HUES64 (cell line): ENCODE measurements at regions not wholly inside any gene's neighbourhood (a gene's known extent, or its start where the extent isn't known, plus 50 kb on each side); places are given as distances from the start of the nearest gene placed in this dataset.

Experiments
- H3K27ac ChIP-seq: 2 replicates; pipeline ENCODE4 v1.7.0; 2013; ENCODE audit warnings: low read depth, low read length, inconsistent platforms
- H3K27me3 ChIP-seq: 2 replicates; pipeline ENCODE4 v1.6.1; 2013; ENCODE audit warnings: mild to moderate bottlenecking, low read length; ENCODE audit not compliant: insufficient read depth
- H3K36me3 ChIP-seq: 2 replicates; pipeline ENCODE4 v1.6.1; 2013; ENCODE audit warnings: mild to moderate bottlenecking, low read length; ENCODE audit not compliant: insufficient read depth
- H3K4me1 ChIP-seq: 2 replicates; pipeline ENCODE4 v1.6.1; 2013; ENCODE audit warnings: mild to moderate bottlenecking, low read length, moderate library complexity; ENCODE audit not compliant: insufficient read depth
- H3K4me3 ChIP-seq: 2 replicates; pipeline ENCODE4 v1.5.1; 2013; ENCODE audit warnings: mild to moderate bottlenecking, low read length, moderate library complexity
- H3K9ac ChIP-seq: 2 replicates; pipeline ENCODE4 v1.6.1; 2013; ENCODE audit warnings: mild to moderate bottlenecking, low read depth, low read length
- H3K9me3 ChIP-seq: 2 replicates; pipeline ENCODE4 v1.6.1; 2013; ENCODE audit warnings: low read depth, low read length; ENCODE audit not compliant: insufficient read depth
- WGBS: fragments of 150-250, 120-280 bp; methylation state at CpG from one replicate; pipeline ENCODE4 v1.1.7; 2013; ENCODE audit warnings: missing lambda C conversion rate; 5-methylcytosine and 5-hydroxymethylcytosine counted together

DNA sequence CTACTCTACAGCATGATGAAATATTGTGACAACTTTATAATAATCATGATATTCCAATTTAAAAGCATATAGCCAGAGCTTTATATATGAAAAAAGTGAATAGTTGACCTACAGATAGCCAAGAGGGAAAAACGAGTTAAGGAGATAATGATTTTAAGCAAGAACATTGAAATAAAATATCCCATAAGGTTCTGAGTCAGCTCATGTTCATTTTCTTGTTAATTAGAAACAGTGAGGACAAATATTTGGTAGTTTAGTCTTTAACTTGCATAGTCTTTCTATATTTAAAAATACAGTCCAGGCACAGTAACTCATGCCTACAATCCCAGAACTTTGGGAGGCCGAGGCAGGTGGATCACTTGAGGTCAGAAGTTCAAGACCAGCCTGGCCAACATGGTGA is 55.8 kb upstream of the CDH6 start:
- H3K9ac ChIP-seq, result no peak overlapping the region
- no peaks in the 10 kb centered on the region for H3K9me3 ChIP-seq
- H3K4me1 ChIP-seq, result no peaks in the 10 kb centered on the region
- 88% methylated on average over 2 of the region's 2 CpGs for WGBS
- H3K27me3 ChIP-seq, result no peaks in the 10 kb centered on the region
- H3K36me3 ChIP-seq, result no peaks in the 10 kb centered on the region
- H3K4me3 ChIP-seq, result no peak overlapping the region
- no peak overlapping the region for H3K27ac ChIP-seq

DNA sequence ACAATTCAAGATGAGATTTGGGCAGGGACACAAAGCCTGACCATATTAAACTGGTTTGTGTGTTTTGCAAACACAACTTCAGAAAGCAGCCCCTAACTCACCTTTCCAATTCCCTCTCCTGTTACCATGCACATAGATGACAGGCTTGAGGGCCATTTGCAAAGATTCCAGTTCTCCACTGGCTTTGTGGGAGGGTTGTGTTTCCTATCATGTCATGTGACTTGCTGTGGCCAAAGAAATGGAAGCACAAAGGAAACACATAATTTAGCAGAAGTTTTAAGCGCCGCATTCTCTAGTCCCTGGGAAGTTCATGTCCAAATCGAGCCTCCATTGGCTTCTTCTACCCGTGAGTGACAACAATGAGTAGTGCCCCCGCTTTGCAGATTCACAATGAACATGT is 57.9 kb upstream of the CDH6 start:
- Histone ChIP-seq H3K9ac (no peak overlapping the region), H3K4me3 (no peak overlapping the region), H3K4me1 (no peaks in the 10 kb centered on the region), H3K9me3 (no peaks in the 10 kb centered on the region), H3K27ac (no peak overlapping the region), H3K27me3 (no peaks in the 10 kb centered on the region), H3K36me3 (no peaks in the 10 kb centered on the region)
- 96% methylated on average over 5 of the region's 5 CpGs for WGBS

DNA sequence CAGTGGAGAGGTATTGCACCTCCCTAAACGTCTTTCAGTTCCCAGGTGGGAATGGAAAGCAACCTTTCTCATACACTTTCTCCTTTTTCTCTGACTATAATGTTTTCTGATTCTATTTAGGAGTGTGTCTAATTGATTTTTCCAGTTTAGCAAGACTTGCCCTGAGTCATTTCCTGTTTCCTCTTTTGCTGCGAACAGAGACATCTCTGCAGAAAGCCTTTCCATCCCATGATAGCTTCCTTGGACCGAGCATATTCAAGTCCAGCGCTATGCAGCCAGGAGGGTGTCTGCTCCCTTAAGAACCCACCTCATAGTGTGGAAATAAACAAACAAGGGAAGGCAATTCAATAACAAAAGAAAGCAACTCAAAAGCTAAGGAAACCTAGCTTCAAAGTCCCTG is 60.0 kb upstream of the CDH6 start:
- no peaks in the 10 kb centered on the region for H3K36me3 ChIP-seq
- H3K9ac ChIP-seq, result no peak overlapping the region
- no peak overlapping the region for H3K27ac ChIP-seq
- H3K9me3 ChIP-seq, result no peaks in the 10 kb centered on the region
- no peaks in the 10 kb centered on the region for H3K4me1 ChIP-seq
- H3K4me3 ChIP-seq, result no peak overlapping the region
- H3K27me3 ChIP-seq, result no peaks in the 10 kb centered on the region
- 96% methylated on average over 4 of the region's 4 CpGs for WGBS

DNA sequence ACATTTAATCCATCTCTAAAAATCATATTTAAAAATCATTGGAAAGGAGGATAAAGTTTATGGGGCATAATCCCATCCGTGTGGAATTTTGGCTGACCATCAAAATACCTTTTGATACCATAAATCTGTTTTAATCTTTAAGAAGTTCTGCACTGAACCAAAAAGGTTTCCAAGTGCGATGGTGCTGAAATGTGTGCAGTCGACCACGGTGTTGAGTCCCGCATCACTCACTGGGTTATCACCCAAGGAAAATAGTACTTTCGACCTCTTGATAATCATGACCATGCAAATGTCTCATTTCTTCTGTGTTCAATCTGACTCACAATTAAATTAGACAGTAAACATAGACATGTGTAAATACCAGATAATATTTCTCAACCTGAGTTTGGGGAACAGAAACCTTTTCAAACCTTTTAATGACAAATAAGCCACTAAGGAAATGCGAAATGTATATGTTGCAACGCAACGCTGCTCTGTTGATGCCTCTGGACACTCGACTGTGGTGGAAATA is 62.0 kb upstream of the CDH6 start:
- Histone ChIP-seq H3K4me1 (no peaks in the 10 kb centered on the region), H3K4me3 (no peak overlapping the region), H3K9ac (no peak overlapping the region), H3K27me3 (no peaks in the 10 kb centered on the region), H3K36me3 (no peaks in the 10 kb centered on the region), H3K27ac (no peak overlapping the region), H3K9me3 (no peaks in the 10 kb centered on the region)
- WGBS, result 97% methylated on average over 10 of the region's 10 CpGs

DNA sequence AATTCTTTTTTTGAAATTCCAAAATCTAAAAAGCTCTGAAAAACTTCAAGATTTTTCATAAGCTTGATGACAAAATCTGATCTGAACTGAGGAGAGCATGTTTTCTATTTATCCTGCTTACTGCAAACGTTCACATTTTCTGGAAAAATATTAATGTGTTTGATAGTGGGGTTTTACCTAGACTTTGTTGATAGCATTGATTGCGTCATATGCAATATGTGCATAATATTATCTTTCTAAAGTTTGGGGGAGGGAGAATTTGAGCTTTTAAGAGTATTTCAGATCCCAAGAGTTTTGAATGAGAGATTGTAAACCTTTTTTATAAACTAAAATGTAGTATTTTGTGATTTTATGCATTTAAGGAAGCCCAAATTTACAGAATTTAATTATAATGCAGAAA is 62.8 kb upstream of the CDH6 start:
- Histone ChIP-seq H3K27ac (no peak overlapping the region), H3K9ac (no peak overlapping the region), H3K9me3 (no peaks in the 10 kb centered on the region), H3K27me3 (no peaks in the 10 kb centered on the region), H3K4me1 (no peaks in the 10 kb centered on the region), H3K4me3 (no peak overlapping the region), H3K36me3 (no peaks in the 10 kb centered on the region)
- WGBS, result 95% methylated on average over 2 of the region's 2 CpGs

DNA sequence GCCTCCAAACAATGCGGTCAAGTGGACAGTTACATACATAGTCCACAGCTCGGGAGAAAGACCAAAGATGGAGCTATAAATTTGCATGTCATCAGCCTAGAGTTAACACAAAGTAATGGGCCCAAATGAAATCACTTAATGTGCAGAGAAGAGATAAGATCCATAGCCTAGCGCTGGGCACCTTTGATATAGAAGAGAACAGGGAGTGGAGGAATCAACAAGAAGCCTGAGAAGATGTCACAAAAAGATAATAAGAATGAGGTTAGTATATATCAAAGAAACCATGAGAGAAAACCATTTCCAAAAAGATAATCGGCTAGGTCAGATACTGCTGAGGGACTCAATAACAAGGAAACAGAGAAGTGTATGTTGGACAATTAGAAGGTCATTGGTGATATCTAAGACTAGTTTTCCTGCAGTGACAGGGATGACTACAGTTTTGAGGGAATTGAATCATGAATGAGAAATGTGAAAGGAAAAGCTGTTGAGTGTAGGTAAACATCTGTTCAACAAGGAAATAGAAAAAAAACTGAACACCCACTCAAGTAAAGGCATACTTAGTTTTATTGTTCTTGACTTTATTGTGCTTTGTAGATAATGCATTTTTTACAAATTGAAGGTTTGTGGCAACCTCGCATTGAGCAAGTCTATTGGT is 68.7 kb upstream of the CDH6 start:
- H3K4me1 ChIP-seq, result no peaks in the 10 kb centered on the region
- no peaks in the 10 kb centered on the region for H3K36me3 ChIP-seq
- no peak overlapping the region for H3K9ac ChIP-seq
- 96% methylated on average over 4 of the region's 5 CpGs for WGBS
- no peak overlapping the region for H3K27ac ChIP-seq
- H3K9me3 ChIP-seq, result no peaks in the 10 kb centered on the region
- no peaks in the 10 kb centered on the region for H3K27me3 ChIP-seq
- no peak overlapping the region for H3K4me3 ChIP-seq

DNA sequence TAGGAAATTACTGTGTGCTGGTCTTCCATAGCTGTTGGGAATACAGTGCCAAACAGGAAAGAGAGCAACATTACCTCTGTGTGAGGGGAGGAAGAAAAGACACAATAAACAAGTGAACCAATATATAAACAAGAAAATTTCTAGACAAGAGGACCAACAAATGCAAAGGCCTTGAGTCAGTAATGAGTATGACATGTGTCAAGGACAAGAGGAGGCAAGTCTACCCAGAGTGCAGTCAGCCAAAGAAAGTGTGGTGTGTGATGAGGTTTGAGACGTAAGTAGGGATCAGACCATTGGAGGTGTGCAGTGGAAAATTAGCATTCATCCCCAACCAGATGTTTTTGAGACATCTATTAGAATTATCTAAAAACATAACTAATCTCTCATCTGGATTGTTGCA is 69.5 kb upstream of the CDH6 start:
- H3K36me3 ChIP-seq, result no peaks in the 10 kb centered on the region
- no peaks in the 10 kb centered on the region for H3K27me3 ChIP-seq
- no peaks in the 10 kb centered on the region for H3K9me3 ChIP-seq
- H3K9ac ChIP-seq, result no peak overlapping the region
- WGBS, result no CpG with 5 or more reads among the region's 1 CpG
- H3K4me1 ChIP-seq, result no peaks in the 10 kb centered on the region
- no peak overlapping the region for H3K27ac ChIP-seq
- no peak overlapping the region for H3K4me3 ChIP-seq

DNA sequence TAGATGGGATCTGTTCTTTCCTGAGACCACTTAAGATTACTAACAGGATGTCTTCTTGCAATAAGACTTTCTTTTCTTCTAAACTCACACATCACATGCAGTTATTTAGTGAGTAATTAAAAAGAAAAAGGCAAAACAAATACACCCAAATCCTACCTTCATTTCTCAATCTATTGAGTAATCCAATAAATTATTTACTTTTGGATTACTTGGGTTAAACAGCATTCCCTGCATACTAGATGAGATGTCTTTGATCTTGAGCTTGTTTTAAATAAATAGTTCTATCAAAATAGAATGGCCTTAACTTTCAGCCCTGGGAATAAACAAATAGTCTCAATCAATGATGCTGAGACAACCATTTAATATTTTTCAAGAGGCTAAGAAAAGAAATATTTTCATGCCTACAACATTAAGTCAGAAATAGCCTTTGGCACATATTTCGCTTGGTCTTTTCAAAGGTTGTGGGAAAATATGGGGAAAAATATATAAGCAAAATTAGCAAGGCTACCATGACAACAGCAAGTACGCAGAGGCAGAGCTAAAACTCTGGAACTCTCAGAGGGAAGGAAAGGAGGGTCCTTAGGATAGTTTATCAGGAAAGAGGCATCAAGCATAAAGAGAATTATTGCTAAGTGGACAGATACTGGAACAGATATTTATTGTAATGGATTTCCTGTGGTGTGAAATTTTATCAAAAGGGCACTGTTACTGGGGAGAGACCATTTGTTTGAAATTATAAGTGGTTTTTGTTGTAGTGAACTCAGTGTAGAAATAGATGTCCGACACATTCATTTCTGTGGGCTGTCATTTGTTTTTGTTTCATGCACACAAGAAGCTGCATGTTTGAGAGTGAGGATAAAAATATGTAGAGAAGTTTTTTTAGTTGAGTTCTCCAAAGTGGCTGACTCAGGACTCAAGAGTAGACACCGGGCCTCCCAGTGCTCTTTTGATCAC is 70.2 kb upstream of the CDH6 start:
- Histone ChIP-seq H3K4me3 (no peak overlapping the region), H3K9me3 (no peaks in the 10 kb centered on the region), H3K27ac (no peak overlapping the region), H3K36me3 (no peaks in the 10 kb centered on the region), H3K4me1 (no peaks in the 10 kb centered on the region), H3K9ac (no peak overlapping the region), H3K27me3 (no peaks in the 10 kb centered on the region)
- 96% methylated on average over 4 of the region's 4 CpGs for WGBS

DNA sequence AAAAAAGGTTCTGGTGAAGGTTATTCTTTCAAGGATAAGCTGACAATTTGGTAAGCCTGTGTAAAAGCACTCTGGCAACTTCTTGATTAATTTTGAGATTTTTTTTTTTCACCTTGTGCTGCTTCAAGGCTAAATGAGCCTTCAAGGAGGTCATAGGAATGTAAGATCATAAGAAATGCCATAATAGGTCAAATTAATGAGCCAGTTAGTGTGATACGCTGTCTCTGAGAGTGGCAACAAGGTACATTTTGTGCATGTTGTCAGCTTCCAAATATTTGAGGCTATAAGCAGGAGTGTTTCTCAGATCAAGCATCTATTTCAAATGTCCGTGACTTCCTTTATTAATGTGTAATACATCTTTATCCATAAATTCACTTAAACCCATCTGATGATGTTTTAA is 72.3 kb upstream of the CDH6 start:
- no peaks in the 10 kb centered on the region for H3K4me1 ChIP-seq
- 87% methylated on average over 2 of the region's 2 CpGs for WGBS
- no peak overlapping the region for H3K9ac ChIP-seq
- no peak overlapping the region for H3K27ac ChIP-seq
- no peaks in the 10 kb centered on the region for H3K27me3 ChIP-seq
- no peaks in the 10 kb centered on the region for H3K9me3 ChIP-seq
- no peak overlapping the region for H3K4me3 ChIP-seq
- H3K36me3 ChIP-seq, result no peaks in the 10 kb centered on the region

DNA sequence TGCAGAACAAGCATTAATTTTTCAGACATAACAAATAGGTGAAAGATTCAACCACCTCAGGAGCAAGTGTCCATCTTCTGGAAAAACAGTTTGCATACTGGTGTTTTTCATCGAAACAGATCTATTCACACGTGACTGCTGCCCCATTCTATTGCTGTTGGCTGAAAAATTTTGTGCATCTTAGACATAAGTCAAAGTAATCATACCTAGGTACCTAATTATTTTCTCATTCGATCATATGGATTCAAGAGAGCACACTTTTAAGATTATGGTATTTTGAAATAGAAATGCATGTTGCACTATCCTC is 72.9 kb upstream of the CDH6 start:
- Histone ChIP-seq H3K27ac (no peak overlapping the region), H3K4me1 (no peaks in the 10 kb centered on the region), H3K27me3 (no peaks in the 10 kb centered on the region), H3K36me3 (no peaks in the 10 kb centered on the region), H3K9me3 (no peaks in the 10 kb centered on the region), H3K9ac (no peak overlapping the region), H3K4me3 (no peak overlapping the region)
- WGBS, result 95% methylated on average over 2 of the region's 3 CpGs

DNA sequence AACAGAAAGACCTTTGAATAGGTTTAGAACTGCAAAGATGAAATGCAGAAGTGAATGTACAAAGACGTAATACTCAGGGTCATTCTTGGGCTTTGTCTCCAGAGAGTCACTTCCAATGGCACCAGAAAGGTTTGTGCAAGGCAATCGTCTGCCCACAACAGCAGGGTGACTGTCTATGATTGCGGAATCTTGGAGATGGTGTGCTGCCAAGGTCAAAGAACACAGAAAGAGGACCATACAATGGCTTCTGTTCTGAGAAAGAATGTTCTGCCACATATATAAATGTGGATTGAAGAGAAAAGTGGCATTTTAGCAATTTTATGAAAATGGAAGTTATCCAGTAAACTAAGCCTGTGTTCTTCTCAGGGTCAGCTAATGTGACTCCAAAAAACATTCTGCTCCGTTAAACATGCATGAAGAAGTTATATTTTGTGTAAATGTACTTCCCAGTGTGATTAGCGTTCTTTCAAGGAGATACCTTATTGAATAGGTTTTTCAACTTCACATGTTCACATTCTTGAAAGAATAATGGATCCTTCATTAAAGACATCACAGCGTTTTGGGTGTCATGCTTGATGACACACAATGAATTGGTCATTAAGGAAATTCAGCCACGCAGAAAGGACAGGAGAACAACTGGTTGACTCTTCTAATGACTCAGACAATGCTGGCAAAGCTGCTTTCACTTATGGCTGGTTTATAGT is 73.4 kb upstream of the CDH6 start:
- Histone ChIP-seq H3K27me3 (no peaks in the 10 kb centered on the region), H3K9ac (no peak overlapping the region), H3K9me3 (no peaks in the 10 kb centered on the region), H3K27ac (no peak overlapping the region), H3K4me3 (no peak overlapping the region), H3K4me1 (no peaks in the 10 kb centered on the region), H3K36me3 (no peaks in the 10 kb centered on the region)
- 91% methylated on average over 7 of the region's 7 CpGs for WGBS
